Right renal pelvis (tissue), 4 donors: ENCODE measurements at regions not wholly inside any gene's neighbourhood (a gene's known extent, or its start where the extent isn't known, plus 50 kb on each side); places are given as distances from the start of the nearest gene placed in this dataset.

Source experiments
- DNase-seq, 4 donors: peaks; one replicate each; pipeline ENCODE4 v3.0.0-alpha.2; 2013; ENCODE audit warnings: low read depth in 4 of 4, low spot score in 3 of 4, missing footprints in 1 of 4

DNA sequence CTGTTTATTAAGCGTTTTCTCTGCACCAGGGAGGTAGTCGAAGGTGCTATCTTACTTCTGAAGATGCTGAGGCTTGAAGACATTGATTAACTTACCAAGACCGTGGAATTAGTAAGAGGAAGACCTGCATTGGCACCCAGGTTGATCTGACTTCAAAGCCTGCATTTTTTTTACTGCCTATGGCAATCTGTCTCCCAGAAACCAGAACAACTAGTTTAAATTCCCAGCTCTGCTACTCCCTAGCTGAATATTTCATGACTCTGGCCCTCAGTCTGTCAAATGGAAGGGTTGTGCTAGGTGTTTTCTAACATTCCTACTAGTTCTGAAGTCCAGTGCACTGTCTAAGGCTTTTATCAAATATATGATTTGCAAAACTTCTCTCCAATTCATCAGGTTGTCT is 52.0 kb upstream of the GRAMD1B start:
- DNase-seq: no peak

- no peak for DNase-seq
These were observed 52.7 kb upstream of the GRAMD1B start for GRCh38 chr11:123377355-123377754.

- DNase-seq: no peak
These were observed 54.2 kb upstream of the GRAMD1B start for GRCh38 chr11:123375832-123376231.

DNA sequence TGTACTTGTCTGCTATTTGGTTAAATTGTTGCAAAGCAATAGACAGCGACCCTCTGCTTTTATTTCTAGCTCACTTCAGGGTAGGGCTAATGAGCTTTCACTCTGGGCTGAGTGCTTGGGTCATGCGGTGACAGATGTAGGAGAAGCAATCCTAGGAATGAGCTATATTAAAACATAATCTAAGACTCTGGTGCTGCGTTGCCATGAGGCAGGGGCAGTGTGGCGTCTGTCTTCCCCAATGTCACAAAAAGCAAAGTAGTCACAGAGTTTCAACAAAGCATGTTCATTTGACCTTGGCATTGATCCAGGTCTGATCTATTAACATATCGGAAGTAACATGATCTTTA is 55.5 kb upstream of the GRAMD1B start:
- no peak for DNase-seq

DNA sequence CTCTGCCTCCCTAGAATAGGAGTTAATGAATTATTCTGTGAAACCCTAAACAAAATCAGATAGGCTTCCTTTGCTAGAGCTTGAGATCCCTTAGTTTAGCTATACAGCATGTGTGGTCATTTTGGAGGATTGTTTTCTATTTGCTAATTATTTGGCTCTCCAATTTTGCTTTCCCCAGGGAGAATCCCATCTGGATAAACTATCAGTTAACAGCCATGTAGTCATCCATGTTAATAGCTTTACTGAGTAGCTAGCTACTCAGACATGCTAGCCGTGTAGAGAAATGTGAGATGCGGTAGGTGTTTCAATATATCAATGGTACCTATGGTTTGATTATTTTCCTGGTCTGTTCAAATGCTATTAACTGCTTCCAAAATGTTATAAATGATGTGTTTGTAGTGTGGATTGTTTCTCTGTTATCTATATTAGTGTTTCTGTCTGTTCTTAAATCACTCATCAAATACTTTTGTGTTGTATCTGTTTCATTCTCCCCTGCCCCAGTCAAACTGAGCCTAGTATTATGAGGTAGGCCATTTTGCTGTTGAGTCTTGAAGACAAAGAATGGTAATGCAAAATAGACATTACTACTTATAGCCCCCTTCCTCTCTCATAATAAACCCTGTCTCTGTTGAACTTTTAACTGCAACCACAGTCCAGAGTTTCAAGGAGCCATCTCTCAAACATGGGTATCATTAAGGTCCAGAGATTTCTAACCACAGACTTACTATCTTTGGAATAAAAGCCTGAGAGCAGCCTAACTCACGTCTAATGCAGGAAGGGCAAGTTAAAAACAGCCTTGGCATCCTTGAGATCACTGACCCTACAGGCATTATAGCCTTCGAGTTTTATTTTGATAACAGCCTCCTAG is 56.1 kb upstream of the GRAMD1B start:
- DNase-seq: no peak

DNA sequence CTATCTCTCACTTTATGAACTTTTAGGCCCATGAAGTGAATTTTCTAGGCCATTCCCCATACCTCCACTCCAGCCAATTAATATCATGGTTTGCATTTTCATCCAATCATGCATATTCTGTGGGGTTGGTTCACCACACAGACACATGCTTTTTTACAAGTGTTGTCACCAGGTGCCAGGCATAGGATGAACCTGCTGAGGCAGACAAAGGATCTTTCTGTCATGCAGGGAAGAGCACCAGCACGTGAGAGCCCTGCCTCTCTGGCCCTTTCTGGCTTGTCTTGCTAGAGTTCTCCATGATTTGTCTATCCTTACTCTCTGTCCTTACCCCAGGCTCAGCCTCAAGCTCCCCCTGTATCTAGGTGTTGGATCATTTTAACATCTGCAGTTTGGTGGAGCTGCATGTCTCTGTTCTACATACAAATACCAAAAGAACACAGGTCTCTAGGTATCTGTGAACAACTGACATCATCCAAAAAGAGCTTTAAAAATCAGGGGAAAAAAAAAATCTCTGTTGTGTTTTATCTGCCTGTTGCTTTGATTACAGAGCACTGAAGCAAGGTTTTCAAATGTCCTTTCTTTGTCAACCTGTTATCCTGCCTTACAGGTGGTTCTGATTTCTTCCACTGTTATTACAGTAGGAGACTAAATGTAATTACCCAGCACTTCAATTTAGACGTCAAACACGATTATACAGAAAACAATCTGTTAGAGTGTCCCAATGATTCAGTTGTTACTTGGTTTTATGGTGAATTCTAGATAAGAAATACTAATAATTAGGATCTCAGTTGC is 58.4 kb upstream of the GRAMD1B start:
- no peak for DNase-seq

DNA sequence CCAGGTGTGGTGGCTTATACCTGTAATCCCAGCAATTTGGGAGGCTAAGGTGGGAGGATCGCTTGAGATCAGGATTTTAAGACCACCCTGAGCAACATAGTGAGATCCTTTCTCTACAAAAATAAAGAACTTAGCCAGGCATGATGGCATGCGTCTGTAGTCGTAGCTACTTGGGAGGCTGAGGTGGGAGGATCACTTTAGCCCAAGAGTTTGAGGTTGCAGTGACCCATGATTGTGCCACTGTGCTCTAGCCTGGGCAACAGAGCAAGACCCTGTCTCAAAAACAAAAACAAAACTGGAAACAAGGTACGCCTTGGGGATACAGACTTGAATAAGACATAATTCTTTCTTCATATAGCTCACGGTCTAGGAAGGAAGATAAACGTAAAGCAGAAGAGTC is 63.1 kb upstream of the GRAMD1B start:
- no peak for DNase-seq

GRCh38 chr11:123365955-123366354 is 64.1 kb upstream of the GRAMD1B start:
- DNase-seq: no peak

DNA sequence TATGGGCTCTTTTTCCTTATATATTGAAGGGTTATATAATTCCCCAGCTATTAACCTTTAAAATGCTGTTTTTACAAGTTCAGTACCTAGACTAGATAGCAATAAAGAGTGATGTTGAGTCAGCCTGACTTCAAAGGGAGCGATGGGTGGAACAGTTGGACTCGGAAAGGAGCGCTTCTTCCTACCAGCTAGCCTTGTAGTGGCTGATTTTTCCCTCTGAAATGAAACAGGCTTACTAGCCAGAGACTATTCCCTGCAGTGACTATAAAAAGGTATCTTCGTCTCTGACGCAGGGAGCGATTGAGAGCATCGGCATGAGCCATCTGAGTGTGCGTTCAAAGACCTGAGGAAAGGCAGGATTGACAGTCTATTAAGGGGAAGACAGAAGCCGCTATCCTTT is 66.0 kb upstream of the GRAMD1B start:
- DNase-seq: no peak

DNA sequence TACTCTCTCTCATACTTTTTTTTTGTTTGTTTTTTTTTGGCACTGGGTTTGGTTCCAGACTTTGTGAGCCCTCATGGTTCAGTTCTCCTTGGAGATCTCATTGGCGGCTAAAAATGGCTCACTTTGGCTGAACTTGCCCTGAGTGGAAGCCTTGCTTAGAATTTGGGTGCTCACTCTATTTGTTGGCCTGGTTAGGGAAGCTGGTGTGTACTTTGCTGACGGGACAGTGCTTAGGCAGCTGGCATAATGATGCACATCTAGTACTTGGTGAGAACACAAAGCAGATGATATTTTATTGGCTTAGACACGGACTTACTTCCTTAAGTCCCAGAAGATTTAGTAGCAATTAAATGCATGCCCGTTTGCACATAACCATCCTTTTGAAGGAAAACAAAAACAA is 66.5 kb upstream of the GRAMD1B start:
- DNase-seq: no peak

DNA sequence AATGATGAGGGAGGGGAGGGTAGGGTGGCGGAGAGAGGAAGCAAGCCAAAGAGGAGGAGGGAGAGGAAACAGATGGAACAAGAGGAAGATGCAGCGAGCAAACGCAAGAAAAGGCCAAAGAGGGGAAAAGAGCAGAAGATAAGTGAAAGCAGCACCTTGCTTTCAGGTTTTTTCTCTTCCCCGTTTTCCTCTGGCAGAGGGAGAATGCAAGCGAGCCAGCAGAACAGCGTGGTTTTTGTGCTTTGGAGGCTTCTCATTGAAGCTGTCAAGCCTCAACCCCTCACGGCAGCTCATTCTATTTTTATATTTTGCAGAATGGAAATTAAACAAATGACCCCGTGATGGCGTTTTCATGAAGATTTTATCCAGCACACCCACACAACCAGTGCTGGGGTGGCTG is 67.1 kb upstream of the GRAMD1B start:
- no peak for DNase-seq

DNA sequence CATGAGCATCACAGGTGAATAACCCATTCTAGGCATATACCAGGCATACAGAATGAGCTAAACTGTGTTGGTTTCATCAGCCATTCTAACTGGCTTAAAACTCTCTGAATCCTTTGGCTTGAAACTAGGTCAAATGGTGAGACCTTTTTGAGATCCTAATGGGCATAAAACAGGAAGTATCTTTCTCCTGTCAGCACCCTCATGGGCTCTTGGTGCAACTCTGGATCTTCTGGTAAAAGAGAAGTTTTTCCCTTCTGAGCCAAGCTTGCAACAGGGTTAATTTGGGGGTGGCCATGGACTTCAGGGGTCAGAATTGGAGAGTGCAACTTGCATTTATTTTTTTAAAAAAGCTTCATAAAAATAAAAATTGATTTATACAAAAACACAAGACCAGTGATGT is 67.9 kb upstream of the GRAMD1B start:
- DNase-seq: no peak

DNA sequence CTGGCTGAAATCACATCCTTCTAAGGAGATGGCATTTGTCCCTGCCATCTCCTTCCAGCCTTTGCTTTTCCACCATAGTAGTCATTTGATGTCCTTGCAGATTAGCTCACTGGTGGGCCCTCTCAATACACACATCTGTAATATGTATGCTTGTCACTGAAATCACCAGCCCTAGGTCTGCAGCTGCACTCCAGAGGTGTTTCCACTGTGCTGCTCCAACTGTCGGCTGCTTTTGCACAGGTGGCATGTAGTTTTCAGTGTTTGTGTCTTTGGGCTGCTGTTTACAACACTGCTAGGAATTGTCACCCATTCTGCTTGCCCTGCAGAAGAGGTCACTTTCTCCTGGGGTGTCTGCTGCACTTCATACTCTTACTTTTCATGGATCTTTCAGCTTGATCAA is 69.0 kb upstream of the GRAMD1B start:
- DNase-seq: no peak

- DNase-seq: no peak
These were observed 69.7 kb upstream of the GRAMD1B start for GRCh38 chr11:123360267-123360936.

GRCh38 chr11:123357990-123358827 is 71.9 kb upstream of the GRAMD1B start:
- DNase-seq: peak in 3 of 4 donors; percentile 20 to 27 (median 24)

GRCh38 chr11:123357353-123357989 is 72.6 kb upstream of the GRAMD1B start:
- DNase-seq: no peak

DNA sequence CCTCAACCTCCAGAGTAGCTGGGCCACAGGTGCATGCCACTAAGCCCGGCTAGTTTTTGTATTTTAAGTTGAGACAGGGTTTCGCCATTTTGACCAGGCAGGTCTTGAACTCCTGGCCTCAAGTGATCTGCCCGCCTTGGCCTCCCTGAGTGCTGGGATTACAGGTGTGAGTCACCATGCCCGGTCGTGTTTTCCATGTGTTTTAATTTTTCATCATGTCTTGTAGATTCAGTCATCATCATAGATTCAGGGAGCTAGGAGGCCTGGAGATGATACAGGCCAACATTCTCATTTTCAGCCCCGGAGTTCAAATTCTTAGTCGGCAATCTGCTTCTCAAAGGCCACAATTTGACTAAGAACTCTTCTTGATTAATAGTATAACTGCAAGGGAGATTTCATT is 73.5 kb upstream of the GRAMD1B start:
- no peak for DNase-seq

- no peak for DNase-seq
These were observed 75.6 kb upstream of the GRAMD1B start for GRCh38 chr11:123354371-123354975.

GRCh38 chr11:123351375-123351774 is 78.7 kb upstream of the GRAMD1B start:
- DNase-seq: peak in 2 of 4 donors; percentile 18 to 24

GRCh38 chr11:123349382-123349781 is 80.7 kb upstream of the GRAMD1B start:
- DNase-seq: no peak
